SK-N-SH (cell line): ENCODE measurements at regions not wholly inside any gene's neighbourhood (a gene's known extent, or its start where the extent isn't known, plus 50 kb on each side); places are given as distances from the start of the nearest gene placed in this dataset.

Experiments
- CTCF ChIA-PET: fragments of 300-600, 350-600 bp; formaldehyde crosslinking; extraction: SDS; loops from one replicate; lab custom pipeline; 2021; lab: Yijun Ruan, JAX
- POLR2A ChIA-PET: fragments of 350-600 bp; sonication (Branson Sonifier 250); formaldehyde crosslinking; extraction: SDS; loops from one replicate; lab custom pipeline; 2020; ENCODE audit warnings: antibody characterized with exemption, inconsistent platforms; lab: Yijun Ruan, JAX
- DNase-seq: peaks from one replicate; pipeline ENCODE4 v3.0.0; 2012
- H2AFZ ChIP-seq: fragments of 200-600 bp; sonication (generic); 2 replicates; pipeline ENCODE4 v1.8.1; 2016; ENCODE audit warnings: antibody characterized with exemption, mild to moderate bottlenecking, low read depth
- H3F3A ChIP-seq: fragments of 200-600 bp; sonication (generic); replicated peaks from 2 replicates; pipeline ENCODE3; 2016; ENCODE audit warnings: antibody characterized with exemption, mild to moderate bottlenecking; ENCODE audit not compliant: insufficient read depth
- H3K27ac ChIP-seq, 2 experiments: fragments of 200-500 bp in 1 of 2; fragments of 200-600 bp in 1 of 2; sonication (Bioruptor generic) in 1 of 2; sonication (generic), shearing (Covaris generic) in 1 of 2; 2 replicates each; pipeline versions ENCODE4 v1.5.1 to v1.6.1; 2014 to 2016; ENCODE audit warnings: low read depth in 2 of 2, inconsistent platforms in 1 of 2, low read length in 1 of 2, mild to moderate bottlenecking in 1 of 2, mixed read lengths in 1 of 2
- H3K27me3 ChIP-seq: fragments of 200-600 bp; sonication (generic), shearing (Covaris generic); 2 replicates; pipeline ENCODE4 v1.6.1; 2016; ENCODE audit warnings: mixed run types; ENCODE audit not compliant: insufficient read depth
- H3K36me3 ChIP-seq, 2 experiments: fragments of 200-500 bp in 1 of 2; fragments of 200-600 bp in 1 of 2; sonication (Bioruptor generic) in 1 of 2; sonication (generic) in 1 of 2; replicated peaks in 1 of 2; 2 replicates each; pipeline versions ENCODE3 to v1.5.1; 2014 to 2016; ENCODE audit warnings: low read length in 1 of 2, mild to moderate bottlenecking in 1 of 2; ENCODE audit not compliant: insufficient read depth in 2 of 2, control insufficient read depth in 1 of 2
- H3K4me1 ChIP-seq, 2 experiments: fragments of 200-500 bp in 1 of 2; fragments of 200-600 bp in 1 of 2; sonication (Bioruptor generic) in 1 of 2; sonication (generic), shearing (Covaris generic) in 1 of 2; 2 replicates each; pipeline versions ENCODE4 v1.5.1 to v1.6.1; 2014 to 2016; ENCODE audit warnings: low read depth in 1 of 2, low read length in 1 of 2, mixed run types in 1 of 2; ENCODE audit not compliant: insufficient read depth in 2 of 2, control insufficient read depth in 1 of 2
- H3K4me2 ChIP-seq: fragments of 200-600 bp; sonication (generic), shearing (Covaris generic); 2 replicates; pipeline ENCODE4 v1.6.1; 2017; ENCODE audit warnings: mixed run types
- H3K4me3 ChIP-seq, 2 experiments: fragments of 200-500 bp in 1 of 2; fragments of 200-600 bp in 1 of 2; sonication (Bioruptor generic) in 1 of 2; sonication (generic), shearing (Covaris generic) in 1 of 2; 2 replicates each; pipeline versions ENCODE4 v1.5.1 to v1.8.1; 2014 to 2016; ENCODE audit warnings: low read depth in 2 of 2, inconsistent platforms in 1 of 2, low read length in 1 of 2, mild to moderate bottlenecking in 1 of 2, mixed read lengths in 1 of 2, moderate library complexity in 1 of 2
- H3K79me2 ChIP-seq: fragments of 200-600 bp; sonication (generic); 2 replicates; pipeline ENCODE4 v1.8.1; 2017; ENCODE audit warnings: mild to moderate bottlenecking; ENCODE audit not compliant: insufficient read depth
- H3K9ac ChIP-seq: fragments of 200-600 bp; sonication (generic); 2 replicates; pipeline ENCODE4 v1.6.1; 2017; ENCODE audit warnings: mixed run types
- H3K9me2 ChIP-seq: fragments of 200-600 bp; sonication (generic); 2 replicates; pipeline ENCODE4 v1.6.1; 2017; ENCODE audit warnings: mixed run types
- H3K9me3 ChIP-seq: fragments of 200-600 bp; sonication (generic); 2 replicates; pipeline ENCODE4 v1.6.1; 2017; ENCODE audit warnings: mixed run types, mild to moderate bottlenecking, moderate library complexity
- H4K20me1 ChIP-seq: fragments of 200-600 bp; sonication (generic); 2 replicates; pipeline ENCODE4 v1.6.1; 2017; ENCODE audit warnings: mild to moderate bottlenecking, mixed run types; ENCODE audit not compliant: insufficient read depth
- CHD2 ChIP-seq: fragments of 150-350 bp; IDR thresholded peaks from 2 replicates; pipeline ENCODE4 v1.6.1; 2018; ENCODE audit warnings: low read length; ENCODE audit not compliant: partially characterized antibody
- ELF1 ChIP-seq: IDR thresholded peaks from 2 replicates; pipeline ENCODE4 v1.4.0; 2012
- EP300 ChIP-seq, 2 experiments: IDR thresholded peaks; 2 replicates each; pipeline versions ENCODE4 v1.4.0 to v1.6.1; 2012; ENCODE audit warnings: borderline replicate concordance in 1 of 2, low read depth in 1 of 2, low read length in 1 of 2
- FOSL2 ChIP-seq: IDR thresholded peaks from 2 replicates; pipeline ENCODE4 v1.4.0; 2012; ENCODE audit warnings: low read depth, mild to moderate bottlenecking, moderate library complexity, borderline replicate concordance
- FOXM1 ChIP-seq: IDR thresholded peaks from 2 replicates; pipeline ENCODE4 v1.4.0; 2012; ENCODE audit warnings: low read depth, mild to moderate bottlenecking
- GATA2 ChIP-seq: sonication (generic); formaldehyde crosslinking; IDR thresholded peaks from 2 replicates; pipeline ENCODE4 v1.5.0; 2020; ENCODE audit warnings: mild to moderate bottlenecking, missing genetic modification reagents
- MXI1 ChIP-seq: IDR thresholded peaks from 2 replicates; pipeline ENCODE4 v1.6.1; 2012; ENCODE audit warnings: mild to moderate bottlenecking, low read depth, low read length, improper control_type of control experiment
- NFIC ChIP-seq: IDR thresholded peaks from 2 replicates; pipeline ENCODE4 v1.4.0; 2012; ENCODE audit warnings: borderline replicate concordance
- NRF1 ChIP-seq: IDR thresholded peaks from 2 replicates; pipeline ENCODE4 v1.6.1; 2012; ENCODE audit warnings: low read depth, mild to moderate bottlenecking, low read length
- POLR2AphosphoS5 ChIP-seq: IDR thresholded peaks from 2 replicates; pipeline ENCODE4 v1.6.1; 2012; ENCODE audit warnings: low read depth, low read length
- RFX5 ChIP-seq: IDR thresholded peaks from 2 replicates; pipeline ENCODE4 v1.6.1; 2012; ENCODE audit warnings: mild to moderate bottlenecking, improper control_type of control experiment, low read length
- SMC3 ChIP-seq: IDR thresholded peaks from 2 replicates; pipeline ENCODE4 v1.6.1; 2012; ENCODE audit warnings: low read depth, low read length, improper control_type of control experiment
- TCF12 ChIP-seq: IDR thresholded peaks from 2 replicates; pipeline ENCODE4 v1.4.0; 2012
- YY1 ChIP-seq: IDR thresholded peaks from 2 replicates; pipeline ENCODE4 v1.4.0; 2012; ENCODE audit warnings: low read depth, mild to moderate bottlenecking
- WGBS: methylation state at CpG from one replicate; pipeline ENCODE4 v1.1.6; 2017; ENCODE audit warnings: low lambda C conversion rate; 5-methylcytosine and 5-hydroxymethylcytosine counted together
- TF ChIP-seq, protein P1 (sequence below): fragments of 150-350 bp; IDR thresholded peaks from 2 replicates; pipeline ENCODE4 v1.6.1; 2017; ENCODE audit warnings: antibody characterized with exemption, low read length, low read depth, borderline replicate concordance
- TF ChIP-seq, protein P2 (sequence below): fragments of 150-350 bp; IDR thresholded peaks from 2 replicates; pipeline ENCODE4 v1.6.1; 2016; ENCODE audit warnings: mild to moderate bottlenecking, low read depth, low read length
- TF ChIP-seq, protein P3 (sequence below): fragments of 200-600 bp; sonication (generic); IDR thresholded peaks from 2 replicates; pipeline ENCODE4 v1.6.1; 2017; ENCODE audit warnings: antibody characterized with exemption, mild to moderate bottlenecking, moderate library complexity
- TF ChIP-seq, protein P4 (sequence below): IDR thresholded peaks from 2 replicates; pipeline ENCODE4 v1.4.0; 2012; ENCODE audit warnings: low read depth
- TF ChIP-seq, protein P5 (sequence below): IDR thresholded peaks from 2 replicates; pipeline ENCODE4 v1.4.0; 2012; ENCODE audit warnings: low read depth, borderline replicate concordance
- TF ChIP-seq, protein P6 (sequence below): IDR thresholded peaks from 2 replicates; pipeline ENCODE4; 2012

DNA sequence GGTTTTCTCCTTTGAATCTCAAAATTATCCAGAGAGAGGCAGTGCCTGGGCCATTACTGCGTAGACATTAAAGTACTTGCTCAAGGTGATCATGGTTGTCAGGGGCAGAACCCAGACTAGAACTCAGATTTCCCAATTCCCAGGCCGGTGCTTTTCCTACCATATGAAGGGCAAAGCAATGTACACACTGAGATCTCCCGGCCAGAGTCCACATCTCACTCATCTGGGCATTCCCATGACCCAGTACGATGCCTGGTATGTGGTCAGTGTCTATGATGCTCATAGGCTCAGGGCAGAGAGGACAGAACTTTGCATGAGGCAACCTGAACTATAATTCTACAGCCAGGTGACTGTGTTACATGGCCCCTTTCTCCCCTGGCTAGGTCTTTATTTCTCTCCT is 531.4 kb downstream of the TDRD15 start:
- H3K4me2 ChIP-seq, result no peak overlapping the region
- no peaks in the 10 kb centered on the region for H3K9me3 ChIP-seq
- H3K9ac ChIP-seq, result no peak overlapping the region
- no peaks in the 10 kb centered on the region for H3K27me3 ChIP-seq
- H3K79me2 ChIP-seq, result no peaks in the 10 kb centered on the region
- H3K4me1 ChIP-seq, result peaks cover 0 to 3% of the 10 kb centered on the region in 2 experiments; a peak in 2 of 4 replicates
- no peak overlapping the region for H3K27ac ChIP-seq
- 32% methylated on average over 4 of the region's 4 CpGs for WGBS
- no peak for TF ChIP-seq FOSL2
- TF ChIP-seq CHD2, result no peak
- no peak for TF ChIP-seq EP300 (IDR thresholded peaks at IDR 0.05; ENCODE audit: borderline replicate concordance in 1 of 2, low read depth in 1 of 2, low read length in 1 of 2)
- TF ChIP-seq, protein P1, sequence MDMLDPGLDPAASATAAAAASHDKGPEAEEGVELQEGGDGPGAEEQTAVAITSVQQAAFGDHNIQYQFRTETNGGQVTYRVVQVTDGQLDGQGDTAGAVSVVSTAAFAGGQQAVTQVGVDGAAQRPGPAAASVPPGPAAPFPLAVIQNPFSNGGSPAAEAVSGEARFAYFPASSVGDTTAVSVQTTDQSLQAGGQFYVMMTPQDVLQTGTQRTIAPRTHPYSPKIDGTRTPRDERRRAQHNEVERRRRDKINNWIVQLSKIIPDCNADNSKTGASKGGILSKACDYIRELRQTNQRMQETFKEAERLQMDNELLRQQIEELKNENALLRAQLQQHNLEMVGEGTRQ, result no peak
- TF ChIP-seq, protein P2, sequence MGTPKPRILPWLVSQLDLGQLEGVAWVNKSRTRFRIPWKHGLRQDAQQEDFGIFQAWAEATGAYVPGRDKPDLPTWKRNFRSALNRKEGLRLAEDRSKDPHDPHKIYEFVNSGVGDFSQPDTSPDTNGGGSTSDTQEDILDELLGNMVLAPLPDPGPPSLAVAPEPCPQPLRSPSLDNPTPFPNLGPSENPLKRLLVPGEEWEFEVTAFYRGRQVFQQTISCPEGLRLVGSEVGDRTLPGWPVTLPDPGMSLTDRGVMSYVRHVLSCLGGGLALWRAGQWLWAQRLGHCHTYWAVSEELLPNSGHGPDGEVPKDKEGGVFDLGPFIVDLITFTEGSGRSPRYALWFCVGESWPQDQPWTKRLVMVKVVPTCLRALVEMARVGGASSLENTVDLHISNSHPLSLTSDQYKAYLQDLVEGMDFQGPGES, result no peak
- TF ChIP-seq, protein P3, sequence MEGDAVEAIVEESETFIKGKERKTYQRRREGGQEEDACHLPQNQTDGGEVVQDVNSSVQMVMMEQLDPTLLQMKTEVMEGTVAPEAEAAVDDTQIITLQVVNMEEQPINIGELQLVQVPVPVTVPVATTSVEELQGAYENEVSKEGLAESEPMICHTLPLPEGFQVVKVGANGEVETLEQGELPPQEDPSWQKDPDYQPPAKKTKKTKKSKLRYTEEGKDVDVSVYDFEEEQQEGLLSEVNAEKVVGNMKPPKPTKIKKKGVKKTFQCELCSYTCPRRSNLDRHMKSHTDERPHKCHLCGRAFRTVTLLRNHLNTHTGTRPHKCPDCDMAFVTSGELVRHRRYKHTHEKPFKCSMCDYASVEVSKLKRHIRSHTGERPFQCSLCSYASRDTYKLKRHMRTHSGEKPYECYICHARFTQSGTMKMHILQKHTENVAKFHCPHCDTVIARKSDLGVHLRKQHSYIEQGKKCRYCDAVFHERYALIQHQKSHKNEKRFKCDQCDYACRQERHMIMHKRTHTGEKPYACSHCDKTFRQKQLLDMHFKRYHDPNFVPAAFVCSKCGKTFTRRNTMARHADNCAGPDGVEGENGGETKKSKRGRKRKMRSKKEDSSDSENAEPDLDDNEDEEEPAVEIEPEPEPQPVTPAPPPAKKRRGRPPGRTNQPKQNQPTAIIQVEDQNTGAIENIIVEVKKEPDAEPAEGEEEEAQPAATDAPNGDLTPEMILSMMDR, result no peak
- TF ChIP-seq, protein P4, sequence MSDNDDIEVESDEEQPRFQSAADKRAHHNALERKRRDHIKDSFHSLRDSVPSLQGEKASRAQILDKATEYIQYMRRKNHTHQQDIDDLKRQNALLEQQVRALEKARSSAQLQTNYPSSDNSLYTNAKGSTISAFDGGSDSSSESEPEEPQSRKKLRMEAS, result no peak
- TF ChIP-seq, protein P5, sequence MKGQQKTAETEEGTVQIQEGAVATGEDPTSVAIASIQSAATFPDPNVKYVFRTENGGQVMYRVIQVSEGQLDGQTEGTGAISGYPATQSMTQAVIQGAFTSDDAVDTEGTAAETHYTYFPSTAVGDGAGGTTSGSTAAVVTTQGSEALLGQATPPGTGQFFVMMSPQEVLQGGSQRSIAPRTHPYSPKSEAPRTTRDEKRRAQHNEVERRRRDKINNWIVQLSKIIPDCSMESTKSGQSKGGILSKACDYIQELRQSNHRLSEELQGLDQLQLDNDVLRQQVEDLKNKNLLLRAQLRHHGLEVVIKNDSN, result no peak
- TF ChIP-seq ELF1, result no peak
- TF ChIP-seq NRF1, result no peak
- no peak for TF ChIP-seq YY1
- TF ChIP-seq FOXM1, result no peak
- TF ChIP-seq NFIC, result no peak
- TF ChIP-seq RFX5, result no peak
- TF ChIP-seq GATA2 (CRISPR knock-in tag), result no peak
- TF ChIP-seq TCF12, result no peak
- no peak for TF ChIP-seq SMC3
- TF ChIP-seq, protein P6, sequence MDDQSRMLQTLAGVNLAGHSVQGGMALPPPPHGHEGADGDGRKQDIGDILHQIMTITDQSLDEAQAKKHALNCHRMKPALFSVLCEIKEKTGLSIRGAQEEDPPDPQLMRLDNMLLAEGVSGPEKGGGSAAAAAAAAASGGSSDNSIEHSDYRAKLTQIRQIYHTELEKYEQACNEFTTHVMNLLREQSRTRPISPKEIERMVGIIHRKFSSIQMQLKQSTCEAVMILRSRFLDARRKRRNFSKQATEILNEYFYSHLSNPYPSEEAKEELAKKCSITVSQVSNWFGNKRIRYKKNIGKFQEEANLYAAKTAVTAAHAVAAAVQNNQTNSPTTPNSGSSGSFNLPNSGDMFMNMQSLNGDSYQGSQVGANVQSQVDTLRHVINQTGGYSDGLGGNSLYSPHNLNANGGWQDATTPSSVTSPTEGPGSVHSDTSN, result no peak
- no peak for TF ChIP-seq MXI1
- no peak for TF ChIP-seq POLR2AphosphoS5
- no peaks in the 10 kb centered on the region for H3K9me2 ChIP-seq
- H4K20me1 ChIP-seq, result no peaks in the 10 kb centered on the region
- H3K36me3 ChIP-seq, result no peaks in the 10 kb centered on the region
- DNase-seq, result no peak
- CTCF ChIA-PET, result no interaction called here
- no peaks in the 10 kb centered on the region for H3F3A ChIP-seq
- H2AFZ ChIP-seq, result no peak overlapping the region
- POLR2A ChIA-PET, result no interaction called here
- no peak overlapping the region for H3K4me3 ChIP-seq
